T-helper 2 cell treated with Interferon-gamma antibody and Interleukin-4, amounts not matched to agents 100 ng/mL and 5 ng/mL, for 36 hours (primary cell): ENCODE measurements at regions not wholly inside any gene's neighbourhood (a gene's known extent, or its start where the extent isn't known, plus 50 kb on each side); places are given as distances from the start of the nearest gene placed in this dataset.

ENCODE experiments used
- intact Hi-C: fragments of 100-400 bp; cut with micrococcal nuclease; formaldehyde crosslinking; loops from one replicate; pipeline ENCODE4 v1.15.1; 2023

- intact Hi-C loops, result no loop called here
These were observed 596.7 kb upstream of the TMEM132C start for GRCh38 chr12:127670294-127670693.

- intact Hi-C loops, result no loop called here
These were observed 596.2 kb upstream of the TMEM132C start for GRCh38 chr12:127670796-127671195.

GRCh38 chr12:127675936-127676335 is 591.0 kb upstream of the TMEM132C start:
- intact Hi-C loops, result loop anchor here (2.0 kb wide), 2 partner anchors 119 to 295 kb away; no protein-coding TSS in a partner anchor

- intact Hi-C loops, result loop anchor here (1.0 to 2.0 kb wide), 5 partner anchors 121 to 569 kb away; no protein-coding TSS in a partner anchor
These were observed 589.3 kb upstream of the TMEM132C start for GRCh38 chr12:127677537-127678131.

- intact Hi-C loops, result no loop called here
These were observed 588.0 kb upstream of the TMEM132C start for GRCh38 chr12:127678945-127679344.

GRCh38 chr12:127680516-127680915 is 586.5 kb upstream of the TMEM132C start:
- intact Hi-C loops, result no loop called here

GRCh38 chr12:127681151-127681754 is 585.7 kb upstream of the TMEM132C start:
- intact Hi-C loops, result no loop called here

- intact Hi-C loops, result no loop called here
These were observed 581.5 kb upstream of the TMEM132C start for GRCh38 chr12:127685491-127685890.

DNA sequence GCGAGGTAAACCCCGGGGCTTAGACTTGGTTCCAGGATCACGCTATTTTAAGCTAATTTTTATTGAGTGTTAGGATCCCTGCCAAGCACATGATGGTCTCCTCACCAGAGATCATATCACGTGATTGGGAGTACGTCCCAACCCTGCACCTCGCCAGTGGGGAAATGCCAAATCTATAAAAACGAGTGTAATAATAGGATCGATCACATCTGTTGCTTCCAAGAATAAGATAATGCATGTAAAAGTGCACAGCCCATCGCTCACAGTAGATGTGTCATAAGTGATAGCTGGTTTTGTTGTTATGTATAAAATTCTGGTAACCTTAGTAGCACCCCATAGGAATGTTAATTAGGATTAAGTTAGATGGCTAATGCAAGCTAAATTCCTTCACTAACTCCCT is 581.0 kb upstream of the TMEM132C start:
- intact Hi-C loops, result no loop called here

- intact Hi-C loops, result no loop called here
These were observed 579.8 kb upstream of the TMEM132C start for GRCh38 chr12:127687181-127687580.

DNA sequence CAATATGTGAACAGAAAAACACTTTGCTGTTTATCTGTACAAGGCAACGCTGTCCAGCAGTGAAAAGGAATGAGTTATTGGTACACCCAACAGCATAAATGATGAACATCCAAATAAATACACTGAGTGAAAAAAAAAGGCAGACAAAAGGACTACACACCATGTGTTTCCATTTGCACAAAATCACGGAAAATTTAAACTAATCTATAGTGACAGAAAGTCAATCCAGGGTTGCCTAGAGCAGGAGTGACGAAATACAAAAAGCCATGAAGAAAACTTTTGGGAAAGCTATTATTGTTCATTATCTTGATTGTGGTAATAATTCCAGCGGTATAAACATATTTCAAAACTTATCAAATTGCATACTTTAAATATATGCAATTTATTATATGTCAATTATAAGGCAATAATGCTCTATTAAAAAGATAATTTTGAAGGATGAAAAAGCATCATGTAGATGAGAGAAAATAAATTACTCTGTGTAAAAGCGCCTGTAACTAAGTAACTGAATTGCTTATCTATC is 578.0 kb upstream of the TMEM132C start:
- intact Hi-C loops, result no loop called here

DNA sequence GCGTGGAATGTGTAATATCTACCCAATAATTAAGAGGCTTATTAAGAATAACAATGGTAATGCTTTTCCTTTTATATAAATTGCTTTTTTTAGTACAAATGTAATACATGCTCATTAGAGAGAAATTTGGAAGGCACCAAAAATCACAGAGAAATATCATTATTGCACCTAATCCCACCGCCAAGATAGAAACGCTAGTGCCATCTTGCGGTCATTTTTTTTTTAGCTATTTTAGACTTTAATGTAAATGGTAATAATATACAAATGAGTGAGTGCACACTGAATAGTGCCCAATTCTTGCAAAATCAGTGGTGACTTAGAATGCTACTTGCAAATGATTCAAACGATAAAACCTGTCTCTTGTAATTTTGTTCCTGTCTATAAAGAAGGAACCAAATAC is 576.8 kb upstream of the TMEM132C start:
- intact Hi-C loops, result no loop called here

DNA sequence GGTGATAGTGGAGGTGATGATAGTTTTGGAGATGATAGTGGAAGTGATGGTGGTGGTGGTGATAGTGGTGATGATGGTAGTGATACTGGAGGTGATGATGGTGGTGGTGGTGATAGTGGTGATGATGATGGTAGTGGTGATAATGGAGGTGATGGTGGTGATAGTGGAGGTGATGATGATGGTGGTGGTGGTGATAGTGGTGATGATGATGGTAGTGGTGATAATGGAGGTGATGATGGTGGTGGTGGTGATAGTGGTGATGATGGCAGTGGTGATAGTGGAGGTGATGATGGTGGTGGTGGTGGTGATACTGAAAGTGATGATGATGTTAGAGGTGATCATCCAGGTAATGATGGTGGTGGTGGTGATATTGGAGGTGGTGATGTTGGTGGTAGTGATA is 570.0 kb upstream of the TMEM132C start:
- intact Hi-C loops, result no loop called here

DNA sequence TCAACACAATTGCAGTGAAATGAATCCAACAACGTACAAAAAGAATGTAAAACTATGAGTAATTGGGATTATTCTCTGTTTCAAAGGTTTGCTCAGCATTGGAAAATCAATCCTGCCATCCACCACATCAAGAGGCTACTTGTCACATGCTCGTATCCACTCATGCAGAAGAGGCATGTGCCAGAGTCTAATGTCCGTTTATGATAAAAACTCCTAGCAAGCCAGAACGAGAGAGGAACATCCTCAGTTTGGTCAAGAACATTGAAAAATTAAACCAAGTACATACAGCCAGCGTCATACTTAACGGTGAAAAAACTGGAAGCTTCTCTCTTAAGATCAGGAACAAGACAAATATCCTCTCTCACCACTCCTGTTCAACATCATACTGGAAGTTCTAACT is 563.9 kb upstream of the TMEM132C start:
- intact Hi-C loops, result no loop called here

DNA sequence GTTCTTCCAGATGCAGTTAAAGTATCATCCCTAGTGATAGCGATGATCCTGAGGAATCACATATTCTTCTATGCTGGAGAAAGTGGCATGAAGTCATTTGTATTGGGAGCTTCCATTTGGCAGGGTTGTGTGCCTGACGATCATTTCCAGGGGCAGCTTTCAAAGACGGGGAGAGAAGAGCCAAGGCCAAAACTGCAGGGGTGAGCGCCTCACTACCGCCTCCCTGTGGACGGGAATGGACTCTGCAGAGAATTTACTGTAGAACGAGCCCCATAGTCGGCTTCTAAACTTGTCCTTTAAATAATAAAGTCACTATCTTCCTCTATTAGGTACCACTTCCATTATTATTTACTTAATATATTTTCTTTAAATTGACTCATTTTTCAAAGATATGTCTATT is 555.9 kb upstream of the TMEM132C start:
- intact Hi-C loops, result no loop called here

GRCh38 chr12:127712561-127712960 is 554.4 kb upstream of the TMEM132C start:
- intact Hi-C loops, result no loop called here

GRCh38 chr12:127716166-127716565 is 550.8 kb upstream of the TMEM132C start:
- intact Hi-C loops, result no loop called here

DNA sequence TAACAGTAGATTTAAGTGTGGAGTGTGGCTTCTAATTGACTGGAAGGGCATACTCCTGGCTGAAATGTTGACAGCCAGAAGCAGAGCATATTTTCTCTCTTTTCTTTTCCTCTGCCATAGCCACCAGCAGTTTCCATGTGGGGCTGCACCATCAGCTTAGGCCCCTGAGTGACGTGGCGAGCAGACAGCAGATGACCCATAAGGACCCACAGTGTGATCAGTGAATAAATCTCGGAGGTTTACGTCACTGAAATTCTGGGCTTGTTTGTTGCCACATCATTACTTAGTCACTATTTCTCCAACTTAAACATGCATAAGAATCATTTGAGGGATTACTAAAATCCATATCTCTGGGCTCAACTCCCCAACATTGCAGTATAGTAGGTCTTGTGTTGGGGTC is 549.7 kb upstream of the TMEM132C start:
- intact Hi-C loops, result no loop called here

- intact Hi-C loops, result no loop called here
These were observed 546.6 kb upstream of the TMEM132C start for GRCh38 chr12:127720334-127720733.

DNA sequence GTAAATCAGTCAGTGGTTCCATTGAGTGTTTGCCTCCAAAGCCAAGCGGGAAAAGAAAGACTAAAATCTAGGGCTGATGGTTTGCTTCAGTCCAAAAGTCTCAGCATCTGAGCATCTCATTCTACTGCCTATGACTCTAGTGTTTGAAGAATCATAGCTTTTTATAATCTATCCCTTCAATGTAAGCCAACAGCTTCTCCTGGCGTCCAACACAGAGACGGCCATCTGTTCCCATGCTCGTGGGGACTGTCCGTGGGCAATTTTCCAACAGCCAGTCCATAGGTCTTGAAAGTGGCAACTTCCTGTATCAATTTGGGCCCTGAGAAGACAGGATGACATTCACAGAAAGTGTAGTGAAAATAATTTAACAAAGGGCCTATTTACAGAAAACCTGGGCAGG is 544.4 kb upstream of the TMEM132C start:
- intact Hi-C loops, result no loop called here

DNA sequence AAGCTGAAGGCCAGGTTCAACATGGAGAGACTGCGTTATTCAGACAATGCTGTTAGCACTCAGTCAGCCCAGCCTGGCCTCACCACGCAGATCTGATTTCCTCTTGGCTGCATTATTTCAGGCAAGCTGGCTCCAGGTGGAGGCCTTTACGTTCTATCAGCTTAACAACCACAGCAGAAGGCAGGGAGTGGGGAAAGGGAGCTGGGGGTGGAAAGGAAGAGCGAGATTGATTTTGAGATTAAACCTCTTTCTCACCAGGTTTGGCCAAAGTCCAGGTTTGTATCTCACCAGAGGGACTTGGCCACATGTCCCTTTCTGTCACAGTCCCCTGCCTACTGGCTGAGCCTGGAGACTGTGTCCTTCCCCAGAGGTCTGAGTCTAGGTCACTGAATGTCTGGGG is 543.7 kb upstream of the TMEM132C start:
- intact Hi-C loops, result no loop called here

DNA sequence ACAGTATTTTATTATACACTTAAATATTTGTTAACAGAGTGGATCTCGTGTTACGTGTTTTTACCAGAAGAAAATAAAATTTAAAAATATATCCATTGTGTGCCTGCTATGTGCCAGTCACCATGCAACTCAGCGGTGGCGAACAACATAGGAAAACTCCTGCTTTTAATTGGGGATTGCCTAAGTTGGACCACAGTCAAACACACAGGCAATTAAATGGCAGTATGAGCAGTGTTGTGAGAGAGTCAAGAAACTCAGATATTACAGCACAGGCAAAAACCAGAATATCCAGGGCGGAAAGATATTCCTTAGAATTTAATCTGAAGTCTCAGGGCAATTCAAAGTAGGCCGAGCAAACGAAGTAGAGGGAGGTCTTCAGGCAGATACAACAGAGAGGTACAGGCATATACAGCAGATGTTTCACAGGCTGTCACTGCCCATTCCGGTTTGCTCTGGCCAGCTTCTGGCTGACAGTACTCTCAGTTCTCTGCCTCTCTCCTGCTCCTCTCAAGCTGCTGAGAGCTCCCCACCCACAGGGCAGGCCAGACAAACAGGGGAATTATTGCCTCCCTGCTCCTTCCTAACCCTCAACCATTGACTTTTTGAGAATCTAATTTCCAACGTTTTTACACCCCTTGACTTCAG is 540.2 kb upstream of the TMEM132C start:
- intact Hi-C loops, result no loop called here

DNA sequence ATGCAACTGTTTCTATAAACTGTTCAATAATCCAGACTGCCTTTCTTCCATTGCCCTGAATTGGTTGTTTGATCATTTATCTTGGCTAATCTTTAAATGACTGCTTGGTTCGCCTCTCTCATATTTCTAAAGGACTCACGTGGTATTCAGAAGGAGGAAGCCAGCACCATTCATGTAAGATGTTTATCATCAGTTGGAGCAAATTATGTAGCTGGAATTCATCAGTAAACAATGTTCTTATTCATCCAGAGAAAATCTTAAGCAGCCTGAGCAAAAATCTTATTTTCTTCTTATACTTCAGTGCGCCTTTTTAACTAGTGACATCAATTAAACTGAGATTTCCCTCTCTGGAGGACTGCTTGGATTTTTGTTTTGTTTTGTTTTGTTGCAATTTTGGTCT is 538.7 kb upstream of the TMEM132C start:
- intact Hi-C loops, result no loop called here
